ENCODE measurements at regions not wholly inside any gene's neighbourhood (a gene's known extent, or its start where the extent isn't known, plus 50 kb on each side); places are given as distances from the start of the nearest gene placed in this dataset.
"Not testable (repeated sequence)": the region's sequence is repeated elsewhere in the genome, so short reads cannot be mapped to it uniquely, and the experiment has no call there.

DNA sequence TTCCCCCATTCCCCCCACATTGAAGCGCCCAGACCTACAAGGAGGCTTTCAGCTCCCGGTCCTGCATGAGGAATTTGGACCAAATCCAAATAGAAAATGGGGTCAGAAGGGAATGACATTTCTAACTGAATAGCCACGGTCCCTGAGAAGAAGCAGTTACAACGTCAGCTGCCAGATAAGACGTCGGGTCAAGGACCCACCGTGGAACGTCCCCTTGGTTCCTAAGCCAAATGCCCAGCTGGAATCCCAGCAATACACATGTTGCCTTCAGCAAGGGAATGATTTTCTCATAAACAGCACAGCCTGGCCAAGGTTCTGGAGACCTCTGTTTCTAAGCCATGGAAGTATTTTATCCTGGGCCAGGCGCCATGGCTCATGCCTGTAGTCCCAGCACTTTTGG, 109.1 kb upstream of the PEG3 start:
- no peak for FAIRE-seq

DNA sequence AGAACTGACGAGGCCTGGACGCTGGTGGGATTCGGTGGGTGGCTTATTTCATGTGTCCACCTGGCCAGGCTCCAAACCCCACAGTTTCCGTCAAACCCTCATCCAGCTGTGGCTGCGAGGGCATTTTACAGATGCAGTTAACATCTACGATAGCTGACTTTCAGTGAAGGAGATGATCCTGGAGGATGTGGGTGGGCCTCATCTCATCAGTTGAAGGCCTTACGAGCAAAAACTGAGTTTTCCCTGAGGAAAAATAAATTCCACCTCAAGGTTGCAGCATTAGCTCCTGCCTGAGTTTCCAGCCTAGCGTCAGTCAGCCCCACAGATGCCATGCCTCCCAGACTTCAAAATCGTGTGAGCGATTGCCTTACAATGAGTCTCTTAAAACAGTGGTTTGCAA, 111.1 kb upstream of the PEG3 start:
- no peak for FAIRE-seq

DNA sequence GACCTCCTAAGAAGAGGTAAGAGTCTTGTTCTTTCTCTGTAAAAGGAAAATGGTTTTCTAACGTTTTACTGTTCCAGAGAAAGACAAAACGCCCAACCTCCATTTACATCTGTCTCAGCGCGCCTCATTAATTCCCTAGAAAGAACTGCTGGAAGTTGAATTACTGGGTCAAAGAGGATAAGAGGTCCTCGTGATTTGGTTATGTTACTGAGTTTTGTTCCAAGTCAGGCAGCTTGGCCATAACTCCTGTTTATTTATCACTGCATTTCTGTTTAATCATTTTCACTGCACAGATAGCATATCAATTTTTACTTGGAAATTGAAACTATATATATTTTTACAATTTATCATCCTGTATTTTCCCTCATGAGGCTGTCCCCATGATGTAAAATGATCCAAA, 112.9 kb upstream of the PEG3 start:
- no peak for FAIRE-seq

DNA sequence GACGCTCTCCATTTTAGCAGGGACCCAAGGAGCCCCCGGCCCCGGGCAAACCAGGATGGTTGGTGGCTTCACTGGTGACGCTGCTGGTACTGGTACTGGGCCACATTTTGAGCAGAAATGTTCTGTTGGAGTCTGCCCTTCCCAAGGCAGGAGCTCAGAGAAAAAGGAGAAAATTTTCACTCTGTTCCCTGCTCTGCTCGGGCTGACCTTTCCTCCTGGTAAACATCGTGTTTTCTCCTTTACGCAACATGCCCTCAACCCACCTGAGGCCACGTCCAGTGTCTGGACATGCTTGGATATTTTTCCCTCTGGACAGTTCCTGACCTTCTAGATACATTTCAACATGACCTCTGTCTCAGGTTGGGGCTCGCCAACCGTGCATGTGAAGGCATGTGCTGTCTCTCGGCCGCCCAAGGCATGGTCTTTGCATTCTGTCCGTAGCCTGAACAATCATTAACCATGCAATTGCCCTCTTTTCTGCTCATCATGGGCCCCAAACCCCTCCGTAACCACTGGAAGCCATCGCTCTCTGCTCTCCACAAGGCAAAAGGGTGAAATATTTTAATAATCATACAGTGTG, 115.2 kb upstream of the PEG3 start:
- FAIRE-seq: no peak

DNA sequence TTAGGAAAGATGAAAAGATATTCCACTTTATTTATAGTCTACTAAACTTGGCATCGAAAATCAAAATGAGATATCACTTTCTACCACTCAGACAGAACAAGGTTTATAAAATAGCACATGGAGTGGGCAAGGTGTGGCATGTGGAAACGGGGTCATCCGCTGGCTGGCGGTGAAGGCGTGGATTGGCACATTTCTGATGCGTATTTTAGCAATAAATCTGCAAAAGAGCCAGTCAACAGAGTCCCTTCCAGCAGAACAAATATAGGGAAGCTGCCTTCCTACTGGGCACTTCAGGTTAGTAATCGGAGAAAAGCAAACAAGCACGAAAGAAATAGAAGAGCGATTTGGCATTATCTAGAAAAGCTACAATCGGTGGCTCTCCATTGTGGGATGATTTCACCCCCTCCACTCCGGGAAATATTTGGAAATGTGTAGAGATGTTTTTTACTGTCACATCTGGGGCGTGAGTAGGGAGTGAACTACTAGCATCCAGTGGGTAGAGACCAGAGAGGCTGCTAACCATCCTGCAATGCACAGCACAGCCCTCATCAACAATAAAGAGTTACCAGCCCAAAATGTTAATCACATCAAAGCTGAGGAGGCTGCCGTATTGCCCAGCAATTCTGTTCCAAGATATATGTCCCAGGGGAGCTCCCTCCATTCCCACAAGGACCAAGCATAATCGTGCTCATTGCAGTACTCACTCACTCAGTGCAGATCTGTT, 116.1 kb upstream of the PEG3 start:
- FAIRE-seq: no peak

DNA sequence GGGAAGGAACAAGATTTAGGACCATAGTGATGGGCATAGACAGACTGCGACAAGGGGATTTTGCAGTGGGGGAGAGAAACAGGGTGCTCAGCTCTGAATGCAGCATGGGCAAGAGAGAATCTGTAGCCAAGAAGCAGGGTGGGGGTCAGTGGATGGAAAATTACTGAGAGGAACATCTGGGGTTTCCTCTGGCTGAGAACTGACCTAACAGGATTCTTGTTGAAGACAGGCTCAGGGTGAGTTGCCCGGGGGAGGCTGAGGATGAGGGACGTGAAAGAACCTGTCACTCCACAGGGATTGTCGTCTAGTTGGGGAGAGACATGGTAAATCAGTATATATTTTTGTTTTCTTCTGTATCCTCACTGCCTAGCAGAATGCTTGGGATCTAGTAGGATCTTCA, 118.7 kb upstream of the PEG3 start:
- no peak for FAIRE-seq

DNA sequence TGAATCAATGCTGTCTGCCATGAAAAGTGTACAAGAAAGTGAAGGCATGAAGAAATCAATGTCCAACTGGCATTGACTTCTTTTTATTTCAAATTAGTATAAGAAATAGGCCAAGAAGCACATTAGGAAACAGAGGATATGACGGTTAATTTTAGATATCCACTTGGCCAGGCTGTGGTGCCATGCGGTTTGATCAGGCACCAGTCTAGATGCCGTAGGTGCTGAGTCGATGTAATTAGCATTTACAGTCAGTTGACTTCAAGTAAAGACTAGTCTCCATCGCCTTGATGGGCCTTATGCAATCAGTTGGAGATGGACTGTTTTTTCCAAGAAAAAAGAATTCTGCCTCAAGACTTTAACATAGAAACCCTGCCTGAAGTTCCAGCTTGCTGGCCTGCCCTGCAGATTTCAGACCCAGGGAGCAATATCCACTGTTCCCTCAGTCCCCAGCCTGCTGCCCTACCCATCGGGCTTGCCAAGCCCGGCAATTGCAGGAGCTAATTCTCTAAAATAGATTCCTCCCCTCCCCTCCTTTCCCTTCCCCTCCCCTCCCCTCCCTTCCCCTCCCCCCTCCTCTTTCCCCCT, 120.5 kb upstream of the PEG3 start:
- no peak for FAIRE-seq

DNA sequence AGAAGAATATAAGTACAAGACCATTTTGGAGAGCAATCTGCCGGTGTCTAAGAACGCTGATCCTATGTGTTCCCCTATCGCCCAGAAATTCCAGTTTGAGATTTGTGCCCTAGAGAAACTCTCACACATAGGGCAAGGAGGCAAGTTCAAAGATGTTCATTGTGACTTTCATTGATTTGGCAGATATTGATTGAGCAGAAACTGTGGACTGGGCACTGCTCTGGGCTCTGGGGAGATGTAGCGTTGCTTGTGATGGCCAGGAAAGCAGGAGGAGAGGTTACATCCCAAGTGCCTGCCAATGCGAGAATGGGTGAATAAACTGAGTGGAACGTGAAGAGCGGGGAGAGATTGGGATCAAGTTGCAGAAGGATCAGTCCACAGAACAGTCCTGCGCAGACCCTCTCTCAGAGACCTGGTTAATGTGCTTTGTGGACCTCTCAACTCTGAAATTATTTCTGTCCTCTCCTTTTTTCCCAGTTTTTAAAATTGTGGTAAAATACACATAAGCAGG, 123.9 kb upstream of the PEG3 start:
- FAIRE-seq: no peak

DNA sequence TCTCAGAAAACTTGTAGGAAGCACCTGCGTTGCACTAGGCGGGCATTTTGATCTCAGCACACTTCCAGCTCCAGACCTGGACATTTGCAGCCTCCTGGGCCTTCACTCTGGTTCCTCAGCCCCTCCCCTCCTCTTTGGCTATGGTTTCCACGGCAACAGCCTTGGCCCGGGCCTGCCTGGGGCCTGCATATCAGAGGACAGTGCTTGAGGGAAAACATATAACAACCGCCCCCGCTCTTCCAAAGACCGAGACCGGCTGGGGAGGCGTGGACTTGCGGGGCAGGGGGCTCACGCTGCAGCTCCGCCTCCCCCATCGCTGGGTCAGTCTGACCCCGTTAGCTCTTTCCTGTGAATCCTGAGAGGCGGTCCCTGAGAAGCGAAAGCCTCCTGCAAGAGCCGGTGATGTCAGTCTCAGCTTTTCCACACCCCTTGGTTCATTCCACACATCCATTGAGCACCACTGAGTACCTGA, 125.7 kb upstream of the PEG3 start:
- FAIRE-seq: no peak

DNA sequence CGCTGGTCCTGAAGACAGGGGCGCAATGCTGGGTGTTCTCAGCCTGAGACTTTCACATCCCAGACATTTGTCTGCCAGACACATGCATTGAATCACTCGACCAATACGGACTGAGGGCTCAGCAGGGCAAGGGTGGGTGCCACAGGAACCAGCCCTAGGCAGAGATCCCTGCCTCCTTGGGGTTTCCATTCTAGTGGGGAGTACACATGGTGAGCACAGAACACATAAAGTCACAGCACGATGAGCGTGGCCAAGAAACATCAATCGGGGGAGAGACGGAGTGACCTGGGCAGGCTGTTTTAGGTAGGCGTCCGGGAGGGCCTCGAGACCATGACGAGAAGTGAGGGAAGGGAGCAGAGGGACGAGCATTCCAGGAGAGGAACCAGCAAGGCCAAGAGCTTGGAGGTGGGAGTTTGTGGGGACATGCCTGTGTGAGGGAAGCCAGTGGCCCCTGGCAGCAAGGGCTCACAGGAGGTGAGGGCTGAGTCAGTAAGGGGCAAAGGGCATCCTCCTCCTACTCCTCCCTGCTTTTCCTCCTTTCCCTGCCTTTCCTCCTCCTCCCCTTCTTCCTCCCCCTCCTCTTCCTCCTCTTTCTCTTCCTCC, 126.3 kb upstream of the PEG3 start:
- FAIRE-seq: no peak

DNA sequence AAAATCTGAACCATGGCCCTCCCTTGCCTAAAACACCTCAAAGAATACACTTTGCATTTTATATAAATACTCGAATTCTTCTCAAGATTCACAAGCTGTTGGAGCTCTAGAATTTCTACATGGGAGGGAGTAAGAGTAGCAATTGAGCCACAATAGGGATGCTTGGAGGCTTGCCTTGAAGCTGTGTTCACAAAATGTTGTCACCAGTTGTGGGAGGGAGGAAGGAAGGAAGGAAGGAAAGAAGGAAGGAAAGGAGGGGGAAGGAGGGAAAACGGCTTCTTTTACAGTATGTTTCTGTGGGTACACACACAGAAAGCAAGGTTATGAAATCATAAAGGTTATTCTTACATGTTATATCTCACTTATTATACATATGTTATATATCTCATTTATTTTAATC, 128.6 kb upstream of the PEG3 start:
- FAIRE-seq: no peak

DNA sequence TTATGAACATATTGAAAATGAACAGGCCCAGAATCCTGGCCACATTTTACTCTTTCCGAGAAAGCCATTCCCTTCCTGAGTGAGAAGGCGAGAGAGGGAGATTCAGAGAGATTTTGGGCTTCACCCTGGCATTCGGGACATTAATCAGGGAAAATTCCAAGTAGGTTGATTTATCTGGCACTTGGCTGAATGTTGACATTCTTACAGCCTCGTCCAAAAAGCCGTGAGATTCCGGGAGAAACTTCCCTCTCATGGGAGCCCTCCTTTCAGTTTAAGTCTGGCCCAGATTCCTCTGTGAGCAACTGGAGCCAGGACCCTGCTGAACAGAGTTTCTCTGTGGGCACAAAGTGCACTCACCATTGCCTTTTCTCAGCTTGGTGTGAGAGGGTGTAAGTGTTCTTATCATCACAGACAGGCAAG, 129.2 kb upstream of the PEG3 start:
- FAIRE-seq: no peak

DNA sequence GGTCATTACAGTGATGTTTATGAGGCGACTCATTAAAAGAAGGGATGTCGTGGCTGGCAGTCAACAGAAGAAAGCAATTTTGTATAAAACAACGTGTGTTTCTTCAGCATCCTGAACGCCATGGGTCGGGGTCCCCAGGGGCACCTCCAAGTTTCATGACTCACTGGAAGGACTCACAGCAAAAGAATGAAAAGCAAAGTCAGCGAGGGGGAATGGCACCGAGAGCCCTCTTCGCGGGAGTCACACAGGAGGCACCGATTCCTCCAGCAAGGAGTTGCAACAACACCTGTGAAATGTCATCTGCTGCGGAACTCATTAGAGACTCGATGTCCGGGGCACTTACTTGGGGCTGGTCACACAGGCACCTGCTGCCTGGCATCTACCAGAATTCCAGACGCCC, 130.7 kb upstream of the PEG3 start:
- no peak for FAIRE-seq

DNA sequence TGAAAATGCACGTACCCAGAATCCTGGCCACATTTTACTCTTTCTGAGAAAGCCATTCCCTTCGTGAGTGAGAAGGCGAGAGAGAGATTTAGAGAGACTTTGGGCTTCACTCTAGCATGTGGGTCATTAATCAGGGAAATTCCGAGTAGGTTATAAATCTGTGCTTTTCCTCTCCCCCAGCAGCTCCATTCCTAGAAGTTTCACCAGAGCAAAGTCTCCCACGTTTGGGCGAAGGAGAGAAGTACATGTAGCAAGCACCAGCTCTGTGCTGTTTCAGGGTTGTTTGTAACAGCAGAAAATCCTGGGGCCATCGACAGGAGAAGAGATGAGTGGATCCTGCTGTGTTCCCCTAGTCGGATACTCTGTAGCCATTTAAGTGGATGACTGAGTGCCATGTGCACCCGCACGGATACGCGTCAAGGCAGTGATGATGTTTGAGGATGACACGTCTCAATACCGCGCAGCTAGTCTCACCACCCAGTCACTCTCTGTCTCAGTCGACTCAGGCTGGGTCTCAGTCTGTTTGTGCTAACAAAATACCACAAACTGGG, 131.8 kb upstream of the PEG3 start:
- no peak for FAIRE-seq

DNA sequence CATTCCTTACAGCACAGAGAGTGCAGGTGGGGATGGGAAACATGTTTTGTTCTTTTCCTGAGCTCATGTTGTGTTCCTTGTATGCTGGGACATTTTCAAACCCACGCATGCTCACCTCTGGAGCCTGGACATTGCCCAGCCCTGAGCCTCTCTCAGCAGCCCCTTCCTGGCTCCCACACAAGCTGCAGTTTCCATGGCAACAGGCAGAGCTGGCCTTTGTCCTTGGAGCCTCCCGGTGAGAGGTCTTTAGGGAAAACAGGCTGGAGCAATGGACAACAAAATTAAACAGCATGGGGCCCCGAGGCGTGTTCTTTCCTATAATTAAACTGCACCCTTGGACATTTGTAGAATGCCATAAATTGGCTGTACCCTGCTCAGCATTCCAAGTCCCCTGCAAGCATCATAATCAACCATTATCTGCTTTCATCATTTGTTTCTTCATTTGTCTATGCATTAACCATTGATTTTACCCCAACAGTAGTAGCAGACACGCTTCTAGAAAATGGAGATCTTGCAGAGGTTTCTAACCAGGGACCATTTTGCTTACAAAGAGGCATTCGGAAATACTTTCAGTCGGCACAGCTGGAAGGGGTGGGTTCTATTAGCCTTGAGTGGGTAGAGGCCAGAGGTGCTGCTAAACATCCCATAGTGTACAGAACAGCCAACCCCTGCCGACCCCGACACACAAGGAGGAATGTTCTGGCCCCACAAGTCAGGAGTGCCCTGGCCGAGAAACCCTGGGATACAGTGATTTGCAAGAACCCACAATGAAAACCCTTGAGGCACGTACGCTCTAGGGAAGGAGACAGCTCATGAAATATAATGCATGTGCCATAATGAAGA, 133.4 kb upstream of the PEG3 start:
- no peak for FAIRE-seq

DNA sequence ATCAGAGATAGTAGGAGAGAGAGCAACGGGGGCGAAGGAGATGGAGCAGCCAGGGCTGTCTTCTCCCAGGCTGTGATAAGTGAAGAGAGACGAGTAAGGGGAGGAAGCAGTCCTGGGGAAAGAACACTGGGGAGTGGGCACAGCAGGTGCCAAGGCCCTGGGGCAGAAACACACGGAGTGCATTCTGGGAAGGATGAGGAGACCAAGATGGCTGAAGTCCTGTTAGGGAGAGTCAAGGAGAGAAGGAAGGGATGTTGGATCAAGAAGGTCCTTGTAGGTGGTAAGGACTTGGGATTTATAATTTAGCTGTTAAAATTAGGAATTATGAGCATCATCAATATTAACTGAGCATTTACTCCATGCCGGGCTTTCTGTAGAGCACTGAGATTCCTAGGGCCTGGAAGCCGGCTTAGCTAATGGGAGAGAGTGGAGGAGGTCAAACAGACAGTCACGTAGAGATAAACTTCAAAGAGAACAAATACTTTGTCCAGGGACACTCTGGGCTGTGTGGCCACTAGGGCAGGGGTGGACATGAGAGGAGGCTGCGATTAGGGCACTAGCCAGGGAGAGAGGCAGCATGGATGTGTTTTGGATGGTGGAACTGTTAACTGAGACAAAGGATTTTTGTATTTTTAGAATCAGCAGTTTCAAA, 134.2 kb upstream of the PEG3 start:
- FAIRE-seq: no peak

DNA sequence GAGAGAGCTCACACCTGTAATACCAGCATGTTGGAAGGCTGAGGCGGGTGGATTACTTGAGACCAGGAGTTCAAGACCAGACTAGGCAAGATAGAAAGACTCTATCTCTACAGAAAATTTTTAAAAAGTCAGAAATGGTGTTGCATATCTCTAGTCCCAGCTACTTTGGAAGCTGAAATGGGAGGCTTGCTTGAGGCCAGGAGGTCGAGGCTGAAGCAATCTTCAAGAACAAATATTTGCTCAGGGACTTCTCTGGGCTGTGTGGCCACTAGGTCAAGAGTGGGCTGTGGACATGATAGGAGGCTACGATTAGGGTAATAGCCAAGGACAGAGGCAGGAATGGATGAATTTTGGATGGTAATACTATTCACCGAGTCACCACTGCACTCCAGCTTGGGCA, 135.8 kb upstream of the PEG3 start:
- no peak for FAIRE-seq

DNA sequence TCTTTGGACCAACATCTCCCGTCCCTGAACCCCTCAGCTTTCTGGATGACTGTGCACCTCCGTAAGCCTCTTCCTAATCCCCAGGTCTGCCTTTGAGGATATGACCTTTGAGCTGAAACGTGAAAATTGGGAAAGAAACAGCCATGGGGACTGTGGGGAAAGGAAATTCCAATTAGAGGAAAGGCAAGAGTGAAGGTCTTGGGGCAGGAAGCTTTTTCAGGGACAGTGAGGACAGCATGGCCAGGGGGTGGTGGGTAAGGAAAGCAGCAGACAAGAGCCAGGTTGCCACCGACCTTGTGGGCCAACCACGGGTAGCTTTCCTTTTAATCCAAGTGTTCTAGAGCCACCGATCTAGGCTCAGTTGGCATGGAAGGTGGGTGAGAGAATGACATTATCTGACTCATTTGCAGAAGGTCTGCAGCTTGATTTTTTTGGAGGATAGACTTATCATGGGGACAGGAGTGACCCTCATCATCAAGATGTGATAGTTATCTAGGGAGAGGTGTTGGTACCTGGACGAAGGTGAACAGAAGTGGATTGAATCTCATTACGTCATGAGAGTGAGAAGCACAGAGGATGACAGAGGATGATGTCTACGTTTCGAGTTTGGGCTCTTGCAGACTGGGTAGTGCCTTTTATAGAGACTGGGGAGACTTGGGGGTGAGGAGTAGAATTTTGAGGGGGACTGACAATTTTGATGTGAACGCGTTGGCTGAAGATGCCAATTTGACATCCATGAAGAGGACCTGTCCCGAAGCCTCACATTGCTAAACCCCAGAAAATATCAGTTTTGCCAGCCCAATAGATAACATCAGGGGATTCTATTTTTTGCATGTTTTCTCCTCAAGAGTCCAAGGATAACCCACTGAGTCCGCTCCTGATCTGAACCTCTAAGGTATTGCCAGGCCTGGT, 136.7 kb upstream of the PEG3 start:
- FAIRE-seq: no peak

DNA sequence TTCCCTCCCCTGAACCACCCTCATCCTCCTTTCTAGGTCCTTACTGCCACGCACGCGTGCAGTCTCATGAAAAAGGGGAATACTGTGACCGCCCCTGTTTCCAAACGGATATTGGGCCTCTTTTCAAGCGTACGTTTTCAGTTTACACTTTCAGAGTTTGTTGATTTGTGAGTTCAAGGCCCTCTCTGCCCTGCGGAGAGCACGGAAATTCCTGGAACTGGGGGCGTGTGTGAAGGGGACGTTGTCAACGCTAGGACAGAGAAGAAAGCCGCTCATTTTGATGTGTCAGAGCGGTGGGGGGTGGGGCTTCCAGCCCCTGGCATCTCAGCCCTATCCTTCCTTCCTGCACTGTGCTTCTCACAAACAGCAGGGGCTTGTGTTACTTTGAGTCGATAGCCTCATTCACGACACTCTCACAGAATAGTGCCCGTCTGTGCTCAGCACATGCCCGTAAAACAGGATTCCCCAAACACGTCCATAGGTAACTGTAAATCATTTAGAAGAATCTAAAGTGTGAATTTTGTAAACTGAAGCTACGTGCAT, 137.6 kb upstream of the PEG3 start:
- FAIRE-seq: no peak

DNA sequence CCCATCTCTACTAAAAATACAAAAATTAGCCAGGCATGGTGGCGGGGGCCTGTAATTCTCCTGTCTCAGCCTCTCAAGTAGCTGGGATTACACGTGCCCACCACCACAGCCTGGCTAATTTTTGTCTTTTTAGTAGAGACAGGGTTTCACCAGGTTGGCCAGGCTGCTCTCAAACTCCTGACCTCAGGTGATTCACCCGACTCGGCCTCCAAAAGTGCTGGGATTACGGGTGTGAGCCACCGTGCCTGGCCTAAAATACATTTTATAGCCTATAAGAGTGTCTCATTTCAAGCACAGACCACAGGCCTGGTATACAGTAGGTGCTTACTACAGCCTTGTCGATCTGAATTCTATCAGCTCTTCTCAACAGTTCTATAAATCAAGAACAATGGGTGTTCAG, 139.5 kb upstream of the USP29 start:
- FAIRE-seq: not testable (repeated sequence)

DNA sequence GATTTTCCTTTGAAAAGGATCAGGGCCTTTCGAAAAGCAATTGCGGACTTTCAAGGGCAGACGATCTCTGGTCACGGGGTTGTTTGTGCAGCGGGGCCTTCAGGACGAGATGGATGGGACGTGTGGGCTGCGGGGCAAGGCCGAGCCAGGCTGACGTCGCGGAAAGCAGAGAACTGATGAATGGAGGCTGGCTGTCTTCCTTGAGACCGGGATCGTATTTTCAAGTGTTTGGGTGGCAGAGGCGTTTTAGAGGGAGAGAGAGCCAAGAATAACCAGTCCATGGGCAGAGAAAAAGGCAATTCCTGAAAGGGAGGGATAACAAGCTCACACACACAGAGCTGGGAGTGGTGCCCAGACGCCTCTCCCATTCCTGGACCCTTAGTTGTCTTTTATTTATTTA, 138.9 kb upstream of the USP29 start:
- FAIRE-seq: no peak

Data from islet of Langerhans (tissue), 1 donor.